GM21619 (cell line): ENCODE measurements at regions not wholly inside any gene's neighbourhood (a gene's known extent, or its start where the extent isn't known, plus 50 kb on each side); places are given as distances from the start of the nearest gene placed in this dataset.
"Not testable (repeated sequence)": the region's sequence is repeated elsewhere in the genome, so short reads cannot be mapped to it uniquely, and the experiment has no call there.

ENCODE experiments used
- ATAC-seq: cut with Tn5 transposase; IDR thresholded peaks from one replicate; pipeline ENCODE4 v1.9.1; 2021; ENCODE audit not compliant: unreplicated experiment

DNA sequence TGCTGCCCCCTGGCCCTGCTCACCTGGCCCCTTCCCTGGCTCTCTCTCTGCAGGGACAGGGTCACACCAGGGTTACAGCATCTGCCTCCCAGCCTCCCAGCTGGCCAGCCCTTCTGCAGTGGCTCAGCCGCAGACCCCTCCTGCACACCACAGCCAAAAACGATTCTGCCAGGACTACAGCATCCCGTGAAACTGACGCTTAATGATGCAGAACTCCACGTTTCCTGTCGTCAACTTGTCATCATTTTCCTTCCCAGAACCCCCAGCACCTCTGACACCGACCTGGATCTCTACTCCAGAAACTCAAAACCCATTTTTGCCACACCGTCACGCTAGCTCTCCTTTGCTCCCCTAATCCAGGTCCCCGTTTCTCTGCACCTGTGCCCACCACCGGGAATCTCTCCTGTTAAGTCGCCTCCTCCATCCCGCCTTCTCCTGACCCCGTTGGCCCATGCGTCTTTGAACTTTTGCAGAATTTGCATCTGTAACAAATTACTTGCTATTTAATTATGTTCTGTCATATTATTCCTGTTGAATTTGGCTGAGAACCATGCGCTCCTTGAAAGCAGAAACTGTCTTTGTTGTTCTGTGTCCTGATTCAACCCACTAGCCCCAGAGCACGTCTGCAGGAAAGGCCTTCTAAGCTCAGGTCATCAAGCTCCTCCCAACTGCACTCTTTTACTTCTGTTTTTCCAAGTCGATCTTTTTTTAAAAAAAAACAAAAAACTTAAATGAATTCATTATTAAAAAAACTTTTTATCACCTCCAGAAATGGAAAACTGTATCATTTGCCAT lies 173.2 kb upstream of the COPS8 start:
- no peak for ATAC-seq

- no peak for ATAC-seq
Measured at GRCh38 chr2:236915186-236915585, 170.5 kb upstream of the COPS8 start.

GRCh38 chr2:236915726-236916125 lies 170.0 kb upstream of the COPS8 start:
- no peak for ATAC-seq

- ATAC-seq: no peak
Measured at GRCh38 chr2:236916181-236916580, 169.5 kb upstream of the COPS8 start.

DNA sequence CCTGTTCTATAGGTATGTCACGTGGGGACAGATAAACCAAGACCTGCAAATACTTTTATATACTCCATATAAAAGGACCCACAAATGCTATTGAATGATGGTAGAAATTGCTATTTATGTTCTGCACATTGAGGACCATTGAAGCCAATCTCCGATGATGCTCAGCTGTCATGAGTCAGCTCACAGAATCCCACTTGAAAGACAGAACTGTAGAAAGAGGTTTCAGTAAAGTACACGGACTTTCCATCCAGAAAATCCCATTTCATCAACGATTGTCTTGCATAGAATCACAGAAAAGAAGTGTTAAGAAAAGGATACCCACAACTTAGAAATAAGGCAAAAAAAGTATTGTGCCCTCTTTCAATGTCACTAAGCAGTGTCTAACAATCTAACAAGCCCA lies 169.0 kb upstream of the COPS8 start:
- no peak for ATAC-seq

DNA sequence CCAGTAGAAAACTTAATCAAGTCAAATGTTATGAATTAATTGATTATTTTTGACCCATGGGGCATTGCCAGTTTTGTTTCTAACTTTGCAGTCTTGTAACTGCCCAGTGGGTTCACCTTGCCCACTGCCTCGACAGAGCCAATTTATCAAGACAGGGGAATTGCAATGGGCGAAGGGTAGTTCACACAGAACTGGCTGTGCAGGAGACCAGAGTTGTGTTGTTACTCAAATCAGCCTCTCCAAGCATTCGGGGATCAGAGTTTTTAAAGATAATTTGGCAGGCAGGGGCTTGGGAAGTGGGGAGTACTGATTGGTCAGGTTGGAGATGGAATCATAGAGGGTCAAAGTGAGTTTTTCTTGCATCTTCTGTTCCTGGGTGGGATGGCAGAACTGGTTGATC lies 168.5 kb upstream of the COPS8 start:
- ATAC-seq: no peak

DNA sequence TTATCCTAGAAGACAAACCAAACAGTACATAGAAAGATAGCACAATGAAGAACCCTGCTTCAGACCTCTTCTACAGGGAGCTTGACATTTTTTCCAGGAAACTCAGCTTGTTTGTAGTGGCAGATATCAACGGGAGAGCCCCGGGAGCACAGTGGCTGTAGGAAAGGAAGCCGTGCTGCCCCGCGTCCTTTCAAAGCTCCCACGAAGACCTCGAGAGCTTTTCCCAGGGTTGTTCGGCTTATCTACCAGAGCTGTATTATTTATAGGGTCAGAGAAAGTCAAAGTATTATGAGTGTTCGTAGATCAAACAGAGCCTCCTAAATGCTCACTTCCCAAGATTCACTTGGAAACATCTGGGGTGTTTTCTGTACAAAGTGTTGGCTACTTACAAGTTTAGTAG lies 167.1 kb upstream of the COPS8 start:
- no peak for ATAC-seq

DNA sequence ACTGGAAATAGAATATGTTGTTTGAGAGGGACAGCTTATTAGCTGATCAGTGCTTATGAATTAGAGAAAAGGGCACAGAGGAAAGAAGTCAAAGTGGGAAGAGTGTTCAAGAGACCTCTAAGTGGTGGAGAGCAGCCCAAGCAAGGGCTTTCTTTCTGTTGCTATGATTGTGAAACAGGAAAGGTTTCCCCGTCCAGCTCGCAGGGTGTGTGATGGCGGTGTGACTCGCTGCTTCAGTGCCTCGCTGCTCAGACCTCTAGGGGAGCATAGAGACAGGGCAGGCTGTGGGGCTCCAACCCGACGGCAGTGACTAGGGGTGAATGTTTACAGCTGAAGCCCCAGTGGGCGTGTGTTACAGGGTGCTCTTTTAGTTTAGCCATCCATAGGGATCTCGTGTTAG lies 166.5 kb upstream of the COPS8 start:
- no peak for ATAC-seq

GRCh38 chr2:236919801-236920379 lies 165.8 kb upstream of the COPS8 start:
- not testable (repeated sequence) for ATAC-seq

GRCh38 chr2:236922061-236922460 lies 163.6 kb upstream of the COPS8 start:
- no peak for ATAC-seq

GRCh38 chr2:236928380-236929037 lies 157.2 kb upstream of the COPS8 start:
- ATAC-seq: no peak

- ATAC-seq: no peak
Measured at GRCh38 chr2:236932831-236933361, 152.8 kb upstream of the COPS8 start.

DNA sequence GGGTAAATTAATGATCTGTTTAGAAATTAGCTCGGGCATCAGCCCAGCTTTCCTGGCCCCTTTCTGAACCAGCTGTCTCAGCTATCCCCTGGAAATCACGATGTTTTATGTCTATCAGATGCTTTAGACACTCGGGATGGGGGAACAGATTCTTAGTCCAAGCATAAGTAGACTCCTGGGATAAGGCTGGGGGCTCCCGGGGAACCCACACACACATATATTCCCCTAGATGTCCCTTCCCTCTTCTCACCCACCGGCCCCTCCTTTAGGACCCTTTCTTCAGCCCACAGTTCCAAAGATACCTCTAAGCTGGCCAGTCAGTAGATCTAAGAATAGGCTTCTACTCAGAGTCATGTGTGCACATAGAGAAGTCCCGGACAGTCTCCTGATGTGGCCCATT lies 151.5 kb upstream of the COPS8 start:
- ATAC-seq: no peak

DNA sequence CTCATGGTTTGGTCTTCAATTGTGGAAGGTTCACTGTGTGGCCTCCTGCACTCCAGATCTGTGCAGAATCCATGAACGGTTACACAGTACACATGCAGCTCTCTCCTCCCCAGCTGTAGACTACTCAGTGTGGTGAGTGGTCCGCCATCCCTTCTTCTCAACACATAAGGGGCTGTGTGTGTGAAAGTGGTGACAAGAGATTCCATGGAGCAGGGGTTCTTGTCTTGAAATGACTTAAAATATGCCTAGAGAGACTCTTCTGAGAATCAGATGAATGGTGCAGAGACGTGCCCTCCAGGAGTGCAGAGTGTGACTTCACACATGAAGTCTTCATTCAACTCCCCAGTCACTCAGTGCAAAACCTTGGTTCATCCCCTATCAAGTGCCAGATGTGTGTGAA lies 151.0 kb upstream of the COPS8 start:
- ATAC-seq: no peak

- no peak for ATAC-seq
Measured at GRCh38 chr2:236935083-236935482, 150.6 kb upstream of the COPS8 start.

DNA sequence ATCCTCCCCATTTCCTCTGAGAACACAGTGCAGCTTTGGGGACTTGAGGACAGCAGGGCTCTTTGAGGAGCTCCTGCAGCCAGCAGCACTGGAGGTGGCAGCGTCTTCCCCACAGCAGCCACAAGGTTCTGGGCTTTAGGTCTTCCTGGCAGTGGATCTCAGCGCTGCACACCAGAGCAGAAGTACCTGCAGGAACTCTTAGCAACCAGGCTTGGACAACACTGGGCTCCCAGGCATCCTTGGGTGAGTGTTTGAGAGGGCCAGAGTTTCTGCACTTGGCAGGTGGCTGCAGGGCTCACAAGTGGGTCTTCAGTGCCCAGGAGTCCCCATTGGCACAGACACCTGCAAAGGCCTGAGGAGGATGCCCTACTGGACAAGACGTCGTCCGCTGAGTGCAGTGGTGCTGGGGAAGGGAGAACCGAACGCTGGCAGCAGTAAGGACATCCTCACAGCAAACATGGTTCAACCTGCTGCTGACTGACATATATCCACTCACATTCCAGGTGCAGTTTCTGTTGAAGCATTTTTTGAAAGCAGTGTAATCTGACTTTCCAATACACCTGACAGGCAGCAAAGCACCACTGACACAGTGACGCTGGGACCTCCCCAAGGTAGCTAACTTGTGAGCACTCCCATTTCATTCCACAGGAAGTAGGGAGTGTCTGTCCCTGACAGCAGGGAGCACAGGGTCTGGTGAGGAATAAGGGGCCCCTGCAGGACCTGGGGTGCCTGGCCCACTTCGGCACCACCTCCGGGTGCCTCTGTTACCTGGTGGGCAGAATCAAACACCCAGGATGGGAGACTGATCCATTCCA lies 149.9 kb upstream of the COPS8 start:
- ATAC-seq: no peak

DNA sequence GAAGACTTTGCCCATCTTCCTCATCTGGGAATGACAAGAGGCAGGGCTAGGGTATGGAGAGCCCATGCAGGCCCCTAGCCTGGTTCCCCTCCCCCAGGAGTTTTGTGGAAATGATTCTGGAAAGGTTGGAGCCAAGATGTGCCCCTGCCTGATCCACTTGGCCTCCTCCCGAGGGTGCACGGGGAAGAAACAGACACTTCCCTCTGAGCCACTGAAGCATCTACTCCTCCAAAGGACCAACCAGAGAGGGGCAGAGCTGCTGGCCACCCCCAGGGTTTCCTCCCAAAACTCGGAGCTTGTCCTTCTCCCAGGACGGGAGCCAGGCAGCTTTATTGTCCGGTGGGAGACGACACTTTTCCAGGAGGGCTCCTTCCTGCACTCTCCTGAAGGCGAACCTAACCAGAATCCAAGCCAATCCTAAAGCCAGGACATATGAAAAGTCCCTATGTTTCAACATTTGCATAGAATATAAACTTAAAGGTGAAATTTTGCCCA lies 149.2 kb upstream of the COPS8 start:
- ATAC-seq: no peak

GRCh38 chr2:236938126-236938525 lies 147.6 kb upstream of the COPS8 start:
- no peak for ATAC-seq

GRCh38 chr2:236939271-236939670 lies 146.4 kb upstream of the COPS8 start:
- no peak for ATAC-seq

DNA sequence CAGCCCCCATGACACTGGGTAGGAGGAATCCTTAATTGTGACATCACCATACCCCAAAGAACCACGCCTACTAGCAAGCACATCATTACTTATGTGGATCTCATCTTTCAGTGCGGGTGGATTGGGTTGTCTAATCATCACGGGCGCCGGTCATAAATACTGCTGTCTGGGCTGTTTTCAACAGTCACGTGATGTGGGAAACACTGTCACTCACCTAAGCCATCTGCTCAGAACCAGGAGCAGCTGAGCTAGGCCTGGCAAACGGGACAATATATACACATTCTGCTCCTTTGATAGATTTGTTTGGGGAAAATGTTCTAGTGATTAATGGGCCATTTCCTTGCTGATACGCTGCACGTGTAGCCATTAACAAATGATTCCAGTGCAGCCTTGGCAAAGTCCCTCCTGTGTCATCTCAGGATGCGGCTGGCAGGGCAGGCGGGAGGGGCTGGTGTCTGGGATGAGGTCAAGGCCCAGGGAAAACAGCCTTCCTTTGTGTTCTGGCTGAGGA lies 145.9 kb upstream of the COPS8 start:
- ATAC-seq: no peak

DNA sequence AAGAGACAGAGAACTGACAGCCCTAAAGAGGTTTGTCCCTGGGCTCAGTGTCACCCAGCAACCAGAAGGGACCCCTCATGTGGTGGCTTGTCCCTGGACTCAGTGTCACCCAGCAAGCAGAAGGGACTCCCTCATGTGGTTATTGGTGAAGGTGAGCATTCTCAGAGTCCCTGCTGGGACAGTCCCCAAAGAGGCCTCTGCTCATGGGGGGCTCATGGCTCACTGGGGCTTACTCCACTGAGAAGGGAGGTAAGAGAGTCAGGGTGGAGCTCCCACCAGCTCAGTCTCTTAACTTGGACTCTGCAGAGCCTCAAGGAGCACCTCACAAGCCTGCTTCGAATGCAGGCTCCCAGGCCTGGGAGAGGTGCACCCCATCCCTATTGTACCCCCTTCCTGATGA lies 145.2 kb upstream of the COPS8 start:
- no peak for ATAC-seq
